ENCODE measurements at regions not wholly inside any gene's neighbourhood (a gene's known extent, or its start where the extent isn't known, plus 50 kb on each side); places are given as distances from the start of the nearest gene placed in this dataset.

DNA sequence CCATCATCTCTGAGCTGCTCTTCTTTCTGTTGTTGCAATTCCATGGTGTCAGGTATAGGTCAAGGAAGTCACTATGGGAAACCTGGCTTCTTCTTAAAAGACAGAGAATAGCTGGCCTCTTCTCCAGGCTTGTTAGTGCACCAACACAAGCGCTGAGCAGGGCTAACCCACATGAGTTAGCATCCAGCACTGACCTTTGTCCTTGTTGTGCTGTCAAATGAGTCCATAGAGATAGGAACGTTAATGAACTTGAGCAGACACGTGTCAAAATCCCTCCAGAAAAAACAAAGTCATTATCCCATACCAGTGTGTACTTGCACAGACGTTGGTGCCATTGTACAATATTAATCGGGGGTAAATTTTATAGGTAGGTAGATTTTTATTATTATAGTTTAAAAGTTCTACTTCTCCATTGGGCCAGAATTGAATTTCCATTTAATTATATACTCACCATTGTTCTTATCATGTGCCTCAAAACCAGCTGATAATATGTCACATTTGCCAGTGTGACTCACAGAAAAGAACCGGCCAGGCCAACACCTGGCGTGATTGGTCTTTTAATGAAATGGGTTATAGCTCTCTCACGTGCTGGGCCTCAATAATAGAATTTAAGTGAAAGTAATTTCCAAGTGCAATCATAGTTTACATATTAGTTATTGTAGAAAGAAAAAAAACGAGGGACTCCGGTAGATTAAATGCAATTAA, 468.8 kb upstream of the MGMT start:
- H3K9me3 ChIP-seq (ENCODE audit: control insufficient read depth in 2 of 2, insufficient read depth in 1 of 2, low read depth in 1 of 2, low read length in 1 of 2): peaks cover 2% of the 10 kb centered on the region in 2 donors
- no peaks in the 10 kb centered on the region for H3K4me1 ChIP-seq (ENCODE audit: control insufficient read depth in 2 of 2, insufficient read depth in 2 of 2, low read length in 1 of 2)
- 74 to 77% methylated on average over 10 of the region's 10 CpGs for WGBS, 2 donors
- no peak overlapping the region for H3K4me3 ChIP-seq (ENCODE audit: low read depth in 1 of 2, low read length in 2 of 2)
- no peak overlapping the region for H3K27ac ChIP-seq (ENCODE audit: low read depth in 2 of 2, low read length in 1 of 2)
- no peaks in the 10 kb centered on the region for H3K36me3 ChIP-seq (ENCODE audit: control insufficient read depth in 2 of 2, insufficient read depth in 2 of 2, low read length in 1 of 2)
- H3K27me3 ChIP-seq (ENCODE audit: control insufficient read depth in 1 of 2, insufficient read depth in 2 of 2, low read length in 2 of 2): no peaks in the 10 kb centered on the region

DNA sequence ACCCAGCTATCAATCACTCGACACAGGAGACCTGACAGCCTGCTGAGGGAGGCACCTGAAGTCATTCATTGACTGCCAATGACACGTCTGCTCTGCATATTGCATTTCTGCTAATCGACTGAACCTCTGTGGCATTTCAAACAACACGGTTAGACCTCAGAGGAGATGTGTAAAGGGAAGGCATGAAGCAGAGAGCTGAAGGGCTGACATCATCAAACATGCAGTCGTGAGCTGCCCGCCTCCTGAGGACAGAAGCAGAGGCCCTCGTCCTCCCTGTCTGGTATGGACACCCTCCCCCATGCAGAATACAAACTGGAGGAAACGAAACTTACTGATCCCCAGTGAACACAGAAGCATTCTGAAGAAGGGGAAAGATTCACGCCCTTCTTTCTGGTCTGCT, 462.6 kb upstream of the MGMT start:
- Histone ChIP-seq H3K4me1 (ENCODE audit: control insufficient read depth in 2 of 2, insufficient read depth in 2 of 2, low read length in 1 of 2) (no peaks in the 10 kb centered on the region), H3K36me3 (ENCODE audit: control insufficient read depth in 2 of 2, insufficient read depth in 2 of 2, low read length in 1 of 2) (no peaks in the 10 kb centered on the region), H3K4me3 (ENCODE audit: low read depth in 1 of 2, low read length in 2 of 2) (no peak overlapping the region), H3K9me3 (ENCODE audit: control insufficient read depth in 2 of 2, insufficient read depth in 1 of 2, low read depth in 1 of 2, low read length in 1 of 2) (peaks cover 4 to 5% of the 10 kb centered on the region in 2 donors), H3K27me3 (ENCODE audit: control insufficient read depth in 1 of 2, insufficient read depth in 2 of 2, low read length in 2 of 2) (no peaks in the 10 kb centered on the region), H3K27ac (ENCODE audit: low read depth in 2 of 2, low read length in 1 of 2) (no peak overlapping the region)
- 63 to 67% methylated on average over 9 of the region's 9 CpGs for WGBS, 2 donors

GRCh38 chr10:129005080-129005479, 462.0 kb upstream of the MGMT start:
- H3K4me1 ChIP-seq (ENCODE audit: control insufficient read depth in 2 of 2, insufficient read depth in 2 of 2, low read length in 1 of 2): no peaks in the 10 kb centered on the region
- no peaks in the 10 kb centered on the region for H3K36me3 ChIP-seq (ENCODE audit: control insufficient read depth in 2 of 2, insufficient read depth in 2 of 2, low read length in 1 of 2)
- no peak overlapping the region for H3K27ac ChIP-seq (ENCODE audit: low read depth in 2 of 2, low read length in 1 of 2)
- peaks cover 4 to 5% of the 10 kb centered on the region in 2 donors for H3K9me3 ChIP-seq (ENCODE audit: control insufficient read depth in 2 of 2, insufficient read depth in 1 of 2, low read depth in 1 of 2, low read length in 1 of 2)
- H3K27me3 ChIP-seq (ENCODE audit: control insufficient read depth in 1 of 2, insufficient read depth in 2 of 2, low read length in 2 of 2): no peaks in the 10 kb centered on the region
- H3K4me3 ChIP-seq (ENCODE audit: low read depth in 1 of 2, low read length in 2 of 2): no peak overlapping the region
- 78 to 81% methylated on average over 8 of the region's 8 CpGs for WGBS, 2 donors

DNA sequence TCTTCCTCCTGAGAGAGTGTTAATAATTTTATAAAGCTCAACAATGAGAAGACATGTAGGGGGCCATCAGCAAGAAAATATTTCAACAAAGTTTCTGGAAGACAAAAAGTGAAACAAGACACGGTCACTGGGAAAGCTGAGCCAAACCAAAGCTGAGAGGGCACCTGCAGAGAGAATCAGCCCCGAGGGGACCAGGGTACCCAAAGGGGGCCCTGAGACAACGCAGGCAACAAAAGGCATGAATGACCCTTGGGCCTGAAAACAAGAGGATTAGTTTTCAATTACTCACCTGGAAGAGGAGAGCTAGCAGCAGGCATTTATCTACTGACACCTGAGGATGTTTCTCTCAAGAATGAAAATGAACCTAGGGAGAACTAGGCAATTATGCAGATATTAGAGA, 461.2 kb upstream of the MGMT start:
- Histone ChIP-seq H3K4me3 (ENCODE audit: low read depth in 1 of 2, low read length in 2 of 2) (no peak overlapping the region), H3K4me1 (ENCODE audit: control insufficient read depth in 2 of 2, insufficient read depth in 2 of 2, low read length in 1 of 2) (no peaks in the 10 kb centered on the region), H3K27me3 (ENCODE audit: control insufficient read depth in 1 of 2, insufficient read depth in 2 of 2, low read length in 2 of 2) (no peaks in the 10 kb centered on the region), H3K36me3 (ENCODE audit: control insufficient read depth in 2 of 2, insufficient read depth in 2 of 2, low read length in 1 of 2) (no peaks in the 10 kb centered on the region), H3K9me3 (ENCODE audit: control insufficient read depth in 2 of 2, insufficient read depth in 1 of 2, low read depth in 1 of 2, low read length in 1 of 2) (peaks cover 3 to 4% of the 10 kb centered on the region in 2 donors), H3K27ac (ENCODE audit: low read depth in 2 of 2, low read length in 1 of 2) (no peak overlapping the region)
- 56 to 61% methylated on average over 3 of the region's 3 CpGs for WGBS, 2 donors

- Histone ChIP-seq H3K27ac (ENCODE audit: low read depth in 2 of 2, low read length in 1 of 2) (no peak overlapping the region), H3K9me3 (ENCODE audit: control insufficient read depth in 2 of 2, insufficient read depth in 1 of 2, low read depth in 1 of 2, low read length in 1 of 2) (no peaks in the 10 kb centered on the region)
- WGBS, 2 donors: 90 to 92% methylated on average over 6 of the region's 6 CpGs
These were observed 448.5 kb upstream of the MGMT start for GRCh38 chr10:129018511-129018910.

DNA sequence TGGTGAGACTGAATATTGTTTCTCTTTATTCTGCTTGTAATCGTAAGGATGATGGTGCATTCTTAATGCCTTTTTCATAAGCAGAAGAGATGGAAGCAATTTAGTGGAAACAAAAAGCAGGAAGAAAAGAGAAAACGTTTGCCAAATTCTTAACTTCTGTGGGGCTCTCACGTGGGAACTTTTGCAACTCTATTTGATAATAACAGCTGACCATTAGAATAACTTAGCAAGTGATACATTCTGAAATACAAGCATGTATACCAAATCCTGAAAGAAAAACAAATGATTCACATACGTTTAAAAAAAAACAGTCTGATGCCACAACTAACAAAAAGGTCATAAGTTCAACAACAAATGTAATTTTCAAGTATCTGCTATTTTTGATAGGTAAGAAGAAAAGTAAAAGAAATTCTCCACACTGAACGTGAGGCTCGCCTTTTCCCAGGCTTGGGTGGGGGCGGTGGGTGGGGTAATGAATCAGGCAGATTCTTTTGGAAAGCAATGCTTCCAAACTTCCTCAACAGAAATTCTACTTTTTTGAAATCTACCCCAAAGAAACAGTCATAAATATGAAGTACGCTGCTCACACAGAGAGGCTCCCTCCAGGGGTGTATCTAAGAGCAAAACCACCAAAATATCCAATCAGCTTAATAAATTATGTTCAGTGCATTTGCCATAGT, 446.2 kb upstream of the MGMT start:
- H3K9me3 ChIP-seq (ENCODE audit: control insufficient read depth in 2 of 2, insufficient read depth in 1 of 2, low read depth in 1 of 2, low read length in 1 of 2): no peaks in the 10 kb centered on the region
- no peaks in the 10 kb centered on the region for H3K27me3 ChIP-seq (ENCODE audit: control insufficient read depth in 1 of 2, insufficient read depth in 2 of 2, low read length in 2 of 2)
- H3K36me3 ChIP-seq (ENCODE audit: control insufficient read depth in 2 of 2, insufficient read depth in 2 of 2, low read length in 1 of 2): no peaks in the 10 kb centered on the region
- WGBS, 2 donors: 67 to 68% methylated on average over 8 of the region's 8 CpGs
- H3K4me3 ChIP-seq (ENCODE audit: low read depth in 1 of 2, low read length in 2 of 2): no peak overlapping the region
- peaks cover 0 to 3% of the 10 kb centered on the region in 2 donors for H3K4me1 ChIP-seq (ENCODE audit: control insufficient read depth in 2 of 2, insufficient read depth in 2 of 2, low read length in 1 of 2)
- H3K27ac ChIP-seq (ENCODE audit: low read depth in 2 of 2, low read length in 1 of 2): no peak overlapping the region

More at GRCh38 chr10:129018511-129018910, 448.5 kb upstream of the MGMT start:
- Histone ChIP-seq H3K4me3 (ENCODE audit: low read depth in 1 of 2, low read length in 2 of 2) (no peak overlapping the region), H3K4me1 (ENCODE audit: control insufficient read depth in 2 of 2, insufficient read depth in 2 of 2, low read length in 1 of 2) (peaks cover 0 to 3% of the 10 kb centered on the region in 2 donors), H3K27me3 (ENCODE audit: control insufficient read depth in 1 of 2, insufficient read depth in 2 of 2, low read length in 2 of 2) (no peaks in the 10 kb centered on the region), H3K36me3 (ENCODE audit: control insufficient read depth in 2 of 2, insufficient read depth in 2 of 2, low read length in 1 of 2) (no peaks in the 10 kb centered on the region)

- Histone ChIP-seq H3K27ac (ENCODE audit: low read depth in 2 of 2, low read length in 1 of 2) (peak overlapping the region in 1 of 2 donors; percentile 3), H3K9me3 (ENCODE audit: control insufficient read depth in 2 of 2, insufficient read depth in 1 of 2, low read depth in 1 of 2, low read length in 1 of 2) (no peaks in the 10 kb centered on the region), H3K4me1 (ENCODE audit: control insufficient read depth in 2 of 2, insufficient read depth in 2 of 2, low read length in 1 of 2) (peaks cover 0 to 3% of the 10 kb centered on the region in 2 donors), H3K36me3 (ENCODE audit: control insufficient read depth in 2 of 2, insufficient read depth in 2 of 2, low read length in 1 of 2) (no peaks in the 10 kb centered on the region), H3K4me3 (ENCODE audit: low read depth in 1 of 2, low read length in 2 of 2) (no peak overlapping the region), H3K27me3 (ENCODE audit: control insufficient read depth in 1 of 2, insufficient read depth in 2 of 2, low read length in 2 of 2) (no peaks in the 10 kb centered on the region)
- WGBS, 2 donors: 33 to 42% methylated on average over 18 of the region's 18 CpGs
These were observed 445.3 kb upstream of the MGMT start for GRCh38 chr10:129021594-129022304.

DNA sequence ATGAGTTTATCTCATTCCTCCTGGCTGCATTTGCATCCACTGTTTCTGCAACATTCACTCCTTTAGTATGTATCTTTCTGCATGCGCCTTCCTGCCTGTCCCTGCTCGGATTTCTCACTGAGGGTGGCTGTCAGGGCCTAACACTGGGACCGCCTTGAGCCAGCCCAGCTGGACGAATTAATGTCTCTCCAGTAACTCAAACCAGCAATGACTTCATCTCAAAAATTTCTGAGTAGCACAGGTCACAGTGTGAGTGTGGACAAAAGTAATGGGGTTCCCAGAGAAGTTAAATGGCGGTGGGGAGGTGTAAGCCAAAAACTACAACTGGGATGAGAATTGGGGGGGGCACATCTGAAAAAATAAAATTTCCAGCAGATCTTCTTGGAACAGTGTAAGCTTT, 444.0 kb upstream of the MGMT start:
- 65 to 77% methylated on average over 5 of the region's 5 CpGs for WGBS, 2 donors
- H3K36me3 ChIP-seq (ENCODE audit: control insufficient read depth in 2 of 2, insufficient read depth in 2 of 2, low read length in 1 of 2): no peaks in the 10 kb centered on the region
- peaks cover 0 to 3% of the 10 kb centered on the region in 2 donors for H3K4me1 ChIP-seq (ENCODE audit: control insufficient read depth in 2 of 2, insufficient read depth in 2 of 2, low read length in 1 of 2)
- no peaks in the 10 kb centered on the region for H3K27me3 ChIP-seq (ENCODE audit: control insufficient read depth in 1 of 2, insufficient read depth in 2 of 2, low read length in 2 of 2)
- H3K9me3 ChIP-seq (ENCODE audit: control insufficient read depth in 2 of 2, insufficient read depth in 1 of 2, low read depth in 1 of 2, low read length in 1 of 2): no peaks in the 10 kb centered on the region
- H3K27ac ChIP-seq (ENCODE audit: low read depth in 2 of 2, low read length in 1 of 2): no peak overlapping the region
- no peak overlapping the region for H3K4me3 ChIP-seq (ENCODE audit: low read depth in 1 of 2, low read length in 2 of 2)

DNA sequence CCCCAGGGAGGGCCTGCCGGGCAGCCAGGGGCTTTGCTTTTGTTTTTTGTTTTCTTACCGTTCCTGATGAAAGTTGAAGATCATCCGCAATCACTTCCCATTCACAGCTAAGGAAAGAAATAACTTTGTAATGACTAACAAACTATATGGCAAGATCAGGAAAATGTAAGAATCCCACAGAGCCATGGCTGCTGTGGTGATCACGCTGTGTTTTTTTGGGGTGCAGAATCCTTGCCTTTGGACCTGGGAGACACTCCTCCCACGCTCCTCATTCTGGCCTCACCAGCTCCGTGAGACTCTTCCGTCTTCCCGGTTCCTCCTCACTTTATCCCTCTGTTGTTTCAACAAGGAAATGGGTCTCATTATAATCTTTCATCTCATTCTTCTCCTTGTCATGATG, 443.0 kb upstream of the MGMT start:
- Histone ChIP-seq H3K27ac (ENCODE audit: low read depth in 2 of 2, low read length in 1 of 2) (no peak overlapping the region), H3K27me3 (ENCODE audit: control insufficient read depth in 1 of 2, insufficient read depth in 2 of 2, low read length in 2 of 2) (no peaks in the 10 kb centered on the region), H3K4me3 (ENCODE audit: low read depth in 1 of 2, low read length in 2 of 2) (no peak overlapping the region), H3K36me3 (ENCODE audit: control insufficient read depth in 2 of 2, insufficient read depth in 2 of 2, low read length in 1 of 2) (no peaks in the 10 kb centered on the region), H3K9me3 (ENCODE audit: control insufficient read depth in 2 of 2, insufficient read depth in 1 of 2, low read depth in 1 of 2, low read length in 1 of 2) (no peaks in the 10 kb centered on the region), H3K4me1 (ENCODE audit: control insufficient read depth in 2 of 2, insufficient read depth in 2 of 2, low read length in 1 of 2) (peaks cover 0 to 3% of the 10 kb centered on the region in 2 donors)
- 69 to 82% methylated on average over 8 of the region's 8 CpGs for WGBS, 2 donors
